ENCODE measurements at regions not wholly inside any gene's neighbourhood (a gene's known extent, or its start where the extent isn't known, plus 50 kb on each side); places are given as distances from the start of the nearest gene placed in this dataset.

- TF ChIP-seq, protein P1, sequence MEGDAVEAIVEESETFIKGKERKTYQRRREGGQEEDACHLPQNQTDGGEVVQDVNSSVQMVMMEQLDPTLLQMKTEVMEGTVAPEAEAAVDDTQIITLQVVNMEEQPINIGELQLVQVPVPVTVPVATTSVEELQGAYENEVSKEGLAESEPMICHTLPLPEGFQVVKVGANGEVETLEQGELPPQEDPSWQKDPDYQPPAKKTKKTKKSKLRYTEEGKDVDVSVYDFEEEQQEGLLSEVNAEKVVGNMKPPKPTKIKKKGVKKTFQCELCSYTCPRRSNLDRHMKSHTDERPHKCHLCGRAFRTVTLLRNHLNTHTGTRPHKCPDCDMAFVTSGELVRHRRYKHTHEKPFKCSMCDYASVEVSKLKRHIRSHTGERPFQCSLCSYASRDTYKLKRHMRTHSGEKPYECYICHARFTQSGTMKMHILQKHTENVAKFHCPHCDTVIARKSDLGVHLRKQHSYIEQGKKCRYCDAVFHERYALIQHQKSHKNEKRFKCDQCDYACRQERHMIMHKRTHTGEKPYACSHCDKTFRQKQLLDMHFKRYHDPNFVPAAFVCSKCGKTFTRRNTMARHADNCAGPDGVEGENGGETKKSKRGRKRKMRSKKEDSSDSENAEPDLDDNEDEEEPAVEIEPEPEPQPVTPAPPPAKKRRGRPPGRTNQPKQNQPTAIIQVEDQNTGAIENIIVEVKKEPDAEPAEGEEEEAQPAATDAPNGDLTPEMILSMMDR (IDR thresholded peaks at IDR 0.05) = no peak
- no peak for TF ChIP-seq USF2 (CRISPR knock-in tag; IDR thresholded peaks at IDR 0.05)
These were observed 1181.6 kb downstream of the RAPGEF2 start for GRCh38 chr4:160284516-160284915.

Measured in WTC11 (cell line).